B cell (primary cell): ENCODE measurements at regions not wholly inside any gene's neighbourhood (a gene's known extent, or its start where the extent isn't known, plus 50 kb on each side); places are given as distances from the start of the nearest gene placed in this dataset.

Source experiments
- CTCF ChIP-seq: fragments of 200-600 bp; IDR thresholded peaks from one replicate; pipeline ENCODE4 v1.8.0; 2022; ENCODE audit warnings: antibody characterized with exemption, mild to moderate bottlenecking
- EZH2 ChIP-seq: IDR thresholded peaks from 2 replicates; pipeline ENCODE4 v1.6.1; 2012; ENCODE audit warnings: borderline replicate concordance, low read depth, mild to moderate bottlenecking, moderate library complexity, low read length; ENCODE audit not compliant: insufficient read depth, poor library complexity, severe bottlenecking

- no peak for TF ChIP-seq CTCF
- TF ChIP-seq EZH2: no peak
These were observed 447.3 kb upstream of the JARID2 start for GRCh38 chr6:14798594-14798982.
